K562 (cell line): ENCODE measurements at regions not wholly inside any gene's neighbourhood (a gene's known extent, or its start where the extent isn't known, plus 50 kb on each side); places are given as distances from the start of the nearest gene placed in this dataset.

Source experiments
- ATAC-seq: fragments of 200-7000 bp; cut with Tn5 transposase; 3 replicates; pipeline ENCODE4 v1.9.1; 2020; ENCODE audit warnings: moderate library complexity
- BruUV-seq: library from RNA; stranded (reverse); fragments of 400-500 nt; replicated peaks from 2 replicates; lab custom pipeline; 2021; lab: Mats Ljungman, UMichigan
- CTCF ChIA-PET: fragments of 300-600 bp; formaldehyde crosslinking; extraction: SDS; loops from one replicate; lab custom pipeline; 2021; ENCODE audit warnings: low intra/inter-chr PET ratio; lab: Yijun Ruan, JAX
- POLR2A ChIA-PET: fragments of 300-600, 350-650 bp; sonication (Branson Sonifier 250); formaldehyde crosslinking; extraction: SDS; loops from one replicate; lab custom pipeline; 2021; ENCODE audit warnings: antibody characterized with exemption, inconsistent platforms; lab: Yijun Ruan, JAX
- DNase-seq, 4 experiments: peaks; one replicate each; pipeline versions ENCODE4 v3.0.0 to v3.0.0-alpha.2; 2011 to 2018; ENCODE audit warnings: low spot score in 3 of 4, mixed read lengths in 3 of 4; ENCODE audit errors: extremely low read depth in 1 of 4
- FAIRE-seq: peaks from 2 replicates; lab custom pipeline; 2011; peaks lifted over from hg19 to GRCh38; lab: Jason Lieb, UNC
- H2AFZ ChIP-seq: 2 replicates; pipeline ENCODE4 v1.6.0; 2011; ENCODE audit warnings: low read depth, low read length, control low read depth, inconsistent platforms
- H3K27ac ChIP-seq: fragments of 200-600 bp; 3 replicates; pipeline ENCODE4 v1.8.0; 2011; ENCODE audit warnings: low read depth, mild to moderate bottlenecking, control low read depth, inconsistent platforms, low read length, moderate library complexity, mixed read lengths; ENCODE audit errors: extremely low read depth
- H3K27me3 ChIP-seq, 2 experiments: fragments of 300-600 bp in 1 of 2; 2 replicates in 1 of 2; 3 replicates in 1 of 2; pipeline versions ENCODE4 v1.6.0 to v1.8.0; 2011; ENCODE audit warnings: inconsistent platforms in 2 of 2, low read length in 2 of 2, mild to moderate bottlenecking in 1 of 2, mixed read lengths in 1 of 2, moderate library complexity in 1 of 2; ENCODE audit not compliant: control insufficient read depth in 2 of 2, insufficient read depth in 2 of 2
- H3K36me3 ChIP-seq: fragments of 300-600 bp; 3 replicates; pipeline ENCODE4 v1.8.0; 2011; ENCODE audit warnings: mild to moderate bottlenecking, low read length, inconsistent platforms; ENCODE audit not compliant: control insufficient read depth, insufficient read depth
- H3K4me1 ChIP-seq, 2 experiments: fragments of 200-600 bp in 1 of 2; replicated peaks in 1 of 2; 2 replicates in 1 of 2; 3 replicates in 1 of 2; pipeline versions ENCODE4 v1.5.1 to v1.8.0; 2011; ENCODE audit warnings: inconsistent platforms in 2 of 2, low read length in 2 of 2, mild to moderate bottlenecking in 1 of 2, mixed read lengths in 1 of 2, moderate library complexity in 1 of 2; ENCODE audit not compliant: control insufficient read depth in 2 of 2, insufficient read depth in 2 of 2
- H3K4me2 ChIP-seq: 2 replicates; pipeline ENCODE4 v1.6.1; 2011; ENCODE audit warnings: low read length, control low read depth, inconsistent platforms, mixed read lengths; ENCODE audit not compliant: insufficient read depth
- H3K4me3 ChIP-seq: fragments of 200-600 bp; sonication (generic), shearing (Covaris generic); 2 replicates; pipeline ENCODE4 v1.5.1; 2016; ENCODE audit warnings: control low read depth, inconsistent platforms
- H3K79me2 ChIP-seq: fragments of 200-600 bp; 3 replicates; pipeline ENCODE4 v1.8.0; 2011; ENCODE audit warnings: low read length, inconsistent platforms; ENCODE audit not compliant: control insufficient read depth, insufficient read depth
- H3K9ac ChIP-seq, 2 experiments: 2 replicates each; pipeline versions ENCODE4 v1.6.0 to v1.6.1; 2011; ENCODE audit warnings: low read depth in 2 of 2, low read length in 2 of 2, control low read depth in 1 of 2, inconsistent platforms in 1 of 2, mild to moderate bottlenecking in 1 of 2, mixed read lengths in 1 of 2; ENCODE audit not compliant: insufficient read depth in 1 of 2
- H3K9me1 ChIP-seq: one replicate; pipeline ENCODE4 v1.6.0; 2011; ENCODE audit warnings: inconsistent platforms, mild to moderate bottlenecking, low read length, moderate library complexity; ENCODE audit not compliant: control insufficient read depth, insufficient read depth
- H3K9me3 ChIP-seq: replicated peaks from 2 replicates; pipeline ENCODE4 v1.5.1; 2011; ENCODE audit warnings: low read depth, low read length, inconsistent platforms; ENCODE audit not compliant: control insufficient read depth, insufficient read depth
- H4K20me1 ChIP-seq: replicated peaks from 2 replicates; pipeline ENCODE4 v1.6.1; 2011; ENCODE audit warnings: low read length, inconsistent platforms, mixed read lengths; ENCODE audit not compliant: control insufficient read depth, insufficient read depth
- ATF2 ChIP-seq: sonication (generic); formaldehyde crosslinking; IDR thresholded peaks from 2 replicates; pipeline ENCODE4 v1.8.1; 2022; ENCODE audit warnings: missing genetic modification reagents
- DMBX1 ChIP-seq: fragments of 250-450 bp; sonication (Bioruptor Pico); IDR thresholded peaks from 2 replicates; pipeline ENCODE4 v1.8.0; 2022; ENCODE audit warnings: inconsistent platforms, mild to moderate bottlenecking, moderate library complexity, borderline replicate concordance
- EHMT2 ChIP-seq: fragments of 450-650 bp; IDR thresholded peaks from 2 replicates; pipeline ENCODE4 v1.6.1; 2018; ENCODE audit warnings: antibody characterized with exemption
- FOXJ3 ChIP-seq: sonication (generic); formaldehyde crosslinking; IDR thresholded peaks from 2 replicates; pipeline ENCODE4 v1.4.0; 2020; ENCODE audit warnings: mild to moderate bottlenecking, missing genetic modification reagents
- MITF ChIP-seq: IDR thresholded peaks from 2 replicates; pipeline ENCODE4 v1.6.1; 2014; ENCODE audit warnings: antibody characterized with exemption
- STAG1 ChIP-seq: sonication (generic); formaldehyde crosslinking; IDR thresholded peaks from 2 replicates; pipeline ENCODE4 v1.5.0; 2020; ENCODE audit warnings: missing genetic modification reagents, borderline replicate concordance
- TEAD2 ChIP-seq: fragments of 450-650 bp; IDR thresholded peaks from 2 replicates; pipeline ENCODE4 v1.6.1; 2016; ENCODE audit warnings: missing genetic modification characterization, control low read depth, missing compliant biosample characterization
- ZBTB26 ChIP-seq: fragments of 450-650 bp; formaldehyde crosslinking; IDR thresholded peaks from 2 replicates; pipeline ENCODE4 v1.4.0; 2022; ENCODE audit warnings: missing genetic modification characterization
- ZNF764 ChIP-seq: fragments of 250-450 bp; sonication (Bioruptor Pico); IDR thresholded peaks from 2 replicates; pipeline ENCODE4 v1.4.0; 2020; ENCODE audit warnings: low read depth, mild to moderate bottlenecking, moderate library complexity
- WGBS: fragments of 100-300 bp; shearing (Covaris generic); methylation state at CpG from one replicate; pipeline ENCODE4 v1.1.6; 2016; ENCODE audit warnings: low coverage, mixed read lengths; ENCODE audit not compliant: insufficient coverage; ENCODE audit errors: missing lambda C conversion rate; 5-methylcytosine and 5-hydroxymethylcytosine counted together
- in situ Hi-C: fragments of 300-500 bp; cut with MboI; formaldehyde crosslinking; loops from 4 replicates; pipeline ENCODE4 v1.15.0; 2018; ENCODE audit warnings: inconsistent platforms, mixed read lengths
- intact Hi-C: fragments of 100-400 bp; cut with micrococcal nuclease; formaldehyde crosslinking; loops from 2 replicates; pipeline ENCODE4 v1.14.2; 2022

- FAIRE-seq (no peak), ATAC-seq (no peak), DNase-seq (no peak)
- TF ChIP-seq ZBTB26 (CRISPR knock-in tag) (no peak), DMBX1 (CRISPR knock-in tag) (no peak), TEAD2 (tag) (no peak), MITF (no peak), ZNF764 (no peak), FOXJ3 (CRISPR knock-in tag) (no peak), EHMT2 (no peak), ATF2 (CRISPR knock-in tag) (no peak), STAG1 (CRISPR knock-in tag) (no peak)
- in situ Hi-C loops: no loop called here
- Histone ChIP-seq H3K9me3 (no peaks in the 10 kb centered on the region), H4K20me1 (no peaks in the 10 kb centered on the region), H3K9ac (no peak overlapping the region), H3K4me3 (no peak overlapping the region), H3K9me1 (no peaks in the 10 kb centered on the region), H3K4me1 (no peaks in the 10 kb centered on the region), H3K27ac (no peak overlapping the region), H3K4me2 (no peak overlapping the region), H3K79me2 (no peaks in the 10 kb centered on the region), H3K27me3 (no peaks in the 10 kb centered on the region), H3K36me3 (no peaks in the 10 kb centered on the region), H2AFZ (no peak overlapping the region)
- ChIA-PET POLR2A (no interaction called here), CTCF (no interaction called here)
- intact Hi-C loops: no loop called here
- BruUV-seq: no TSS peak
- 0% methylated on average over 6 of the region's 6 CpGs for WGBS
Measured at GRCh38 chr2:125630377-125630776, 1025.6 kb upstream of the GYPC start.
